KMS-11 (cell line): ENCODE measurements at regions not wholly inside any gene's neighbourhood (a gene's known extent, or its start where the extent isn't known, plus 50 kb on each side); places are given as distances from the start of the nearest gene placed in this dataset.
A peak's percentile ranks its signal among the peaks of the same experiment; 100 is the strongest.

ENCODE experiments used
- H2AFZ ChIP-seq: fragments of 200-600 bp; sonication (generic); 2 replicates; pipeline ENCODE4 v1.6.1; 2016; ENCODE audit warnings: antibody characterized with exemption, mixed run types, low read depth
- H3K27ac ChIP-seq: fragments of 200-600 bp; sonication (generic); 2 replicates; pipeline ENCODE4 v1.6.1; 2016; ENCODE audit warnings: mild to moderate bottlenecking, mixed run types
- H3K27me3 ChIP-seq: fragments of 200-600 bp; sonication (generic); 2 replicates; pipeline ENCODE4 v1.6.1; 2017; ENCODE audit warnings: mild to moderate bottlenecking, low read depth, mixed run types, moderate library complexity; ENCODE audit not compliant: insufficient read depth
- H3K36me3 ChIP-seq: fragments of 200-600 bp; sonication (generic); 2 replicates; pipeline ENCODE4 v1.6.1; 2017; ENCODE audit warnings: mild to moderate bottlenecking, mixed run types; ENCODE audit not compliant: insufficient read depth
- H3K4me1 ChIP-seq: fragments of 200-600 bp; sonication (generic); 2 replicates; pipeline ENCODE4 v1.6.1; 2016; ENCODE audit warnings: mild to moderate bottlenecking, low read depth, mixed run types; ENCODE audit not compliant: poor library complexity, severe bottlenecking
- H3K4me2 ChIP-seq: fragments of 200-600 bp; sonication (generic); 2 replicates; pipeline ENCODE4 v1.7.0; 2016; ENCODE audit warnings: mild to moderate bottlenecking, mixed run types
- H3K4me3 ChIP-seq: fragments of 200-600 bp; sonication (generic); IDR thresholded peaks from 2 replicates; pipeline ENCODE4 v1.6.1; 2017; ENCODE audit warnings: low read depth, low read length, mixed read lengths; ENCODE audit not compliant: insufficient read depth
- H3K79me2 ChIP-seq: fragments of 200-600 bp; sonication (generic); 2 replicates; pipeline ENCODE4 v1.6.1; 2016; ENCODE audit warnings: low read depth, mixed run types; ENCODE audit not compliant: insufficient read depth
- H3K9ac ChIP-seq: fragments of 200-600 bp; sonication (generic); 2 replicates; pipeline ENCODE4 v1.6.1; 2016; ENCODE audit warnings: mild to moderate bottlenecking, mixed run types
- H4K20me1 ChIP-seq: fragments of 200-600 bp; sonication (generic); 2 replicates; pipeline ENCODE4 v1.6.1; 2016; ENCODE audit warnings: mild to moderate bottlenecking, mixed run types; ENCODE audit not compliant: insufficient read depth
- CTCF ChIP-seq: fragments of 200-600 bp; sonication (generic); conservative IDR thresholded peaks from 2 replicates; pipeline ENCODE4 v1.6.1; 2017; ENCODE audit warnings: low read depth, mild to moderate bottlenecking, antibody characterized with exemption, low read length, moderate library complexity, mixed read lengths

- H3K27me3 ChIP-seq: no peaks in the 10 kb centered on the region
- TF ChIP-seq CTCF: no peak
- peak overlapping the region; percentile 68 for H2AFZ ChIP-seq
- peak overlapping the region; percentile 86 for H3K4me2 ChIP-seq
- peaks cover 31% of the 10 kb centered on the region for H3K4me1 ChIP-seq
- no peaks in the 10 kb centered on the region for H3K79me2 ChIP-seq
- H3K36me3 ChIP-seq: no peaks in the 10 kb centered on the region
- peak overlapping the region; percentile 76; the same call in 1 of the 2 replicates for H3K9ac ChIP-seq
- H3K27ac ChIP-seq: peak overlapping the region; percentile 90
- no peak overlapping the region for H3K4me3 ChIP-seq
- no peaks in the 10 kb centered on the region for H4K20me1 ChIP-seq
These were observed 450.5 kb upstream of the KCNMB2 start for GRCh38 chr3:178085817-178086123.

- no peak overlapping the region for H3K9ac ChIP-seq
- H3K4me3 ChIP-seq: no peak overlapping the region
- H3K36me3 ChIP-seq: no peaks in the 10 kb centered on the region
- no peaks in the 10 kb centered on the region for H3K27me3 ChIP-seq
- H3K4me2 ChIP-seq: no peak overlapping the region
- no peak overlapping the region; the same call in 1 of the 2 replicates for H3K27ac ChIP-seq
- peak overlapping the region; percentile 68; the same call in 1 of the 2 replicates for H2AFZ ChIP-seq
- H4K20me1 ChIP-seq: no peaks in the 10 kb centered on the region
- peaks cover 31% of the 10 kb centered on the region for H3K4me1 ChIP-seq
- TF ChIP-seq CTCF: no peak
- H3K79me2 ChIP-seq: no peaks in the 10 kb centered on the region
These were observed 450.0 kb upstream of the KCNMB2 start for GRCh38 chr3:178086144-178086825.

- no peak overlapping the region for H3K27ac ChIP-seq
- no peaks in the 10 kb centered on the region for H3K36me3 ChIP-seq
- no peak overlapping the region for H3K4me2 ChIP-seq
- H4K20me1 ChIP-seq: no peaks in the 10 kb centered on the region
- no peak overlapping the region for H3K4me3 ChIP-seq
- H3K4me1 ChIP-seq: peaks cover 31% of the 10 kb centered on the region
- TF ChIP-seq CTCF: no peak
- H3K79me2 ChIP-seq: no peaks in the 10 kb centered on the region
- no peak overlapping the region for H2AFZ ChIP-seq
- no peaks in the 10 kb centered on the region for H3K27me3 ChIP-seq
- no peak overlapping the region for H3K9ac ChIP-seq
These were observed 448.9 kb upstream of the KCNMB2 start for GRCh38 chr3:178087376-178087775.

GRCh38 chr3:178088963-178089362, 447.3 kb upstream of the KCNMB2 start:
- Histone ChIP-seq H3K4me3 (no peak overlapping the region), H3K27me3 (no peaks in the 10 kb centered on the region), H3K36me3 (no peaks in the 10 kb centered on the region), H3K4me1 (peaks cover 26% of the 10 kb centered on the region), H2AFZ (no peak overlapping the region), H3K4me2 (no peak overlapping the region), H4K20me1 (no peaks in the 10 kb centered on the region), H3K79me2 (no peaks in the 10 kb centered on the region), H3K9ac (no peak overlapping the region), H3K27ac (no peak overlapping the region)
- TF ChIP-seq CTCF: no peak
